Kidney glomerular epithelial cell (primary cell): ENCODE measurements at regions not wholly inside any gene's neighbourhood (a gene's known extent, or its start where the extent isn't known, plus 50 kb on each side); places are given as distances from the start of the nearest gene placed in this dataset.

Experiments used
- DNase-seq: peaks from one replicate; lab custom pipeline; 2025; lab: John Stamatoyannopoulos, UW

- DNase-seq: no peak
These were observed 64.6 kb upstream of the ELN start for GRCh38 chr7:73963252-73963822.

GRCh38 chr7:73964786-73965185 lies 63.2 kb upstream of the ELN start:
- no peak for DNase-seq

- no peak for DNase-seq
These were observed 61.7 kb upstream of the ELN start for GRCh38 chr7:73966062-73966940.

GRCh38 chr7:73966941-73967831 lies 60.8 kb upstream of the ELN start:
- DNase-seq: no peak

GRCh38 chr7:73967832-73968290 lies 60.1 kb upstream of the ELN start:
- no peak for DNase-seq

- no peak for DNase-seq
These were observed 59.5 kb upstream of the ELN start for GRCh38 chr7:73968487-73968886.

GRCh38 chr7:73969991-73970390 lies 58.0 kb upstream of the ELN start:
- no peak for DNase-seq

- no peak for DNase-seq
These were observed 57.2 kb upstream of the ELN start for GRCh38 chr7:73970801-73971229.

- DNase-seq: no peak
These were observed 56.7 kb upstream of the ELN start for GRCh38 chr7:73971322-73971703.

- no peak for DNase-seq
These were observed 56.1 kb upstream of the ELN start for GRCh38 chr7:73971704-73972341.

GRCh38 chr7:73972614-73973013 lies 55.4 kb upstream of the ELN start:
- DNase-seq: no peak

- no peak for DNase-seq
These were observed 54.9 kb upstream of the ELN start for GRCh38 chr7:73973091-73973490.

- no peak for DNase-seq
These were observed 53.6 kb upstream of the ELN start for GRCh38 chr7:73974101-73974947.

- DNase-seq: no peak
These were observed 52.7 kb upstream of the ELN start for GRCh38 chr7:73974948-73975926.

- DNase-seq: no peak
These were observed 51.0 kb upstream of the ELN start for GRCh38 chr7:73976761-73977618.

- no peak for DNase-seq
These were observed 50.1 kb upstream of the ELN start for GRCh38 chr7:73977619-73978618.
